Stomach (tissue), 8 donors: ENCODE measurements at regions not wholly inside any gene's neighbourhood (a gene's known extent, or its start where the extent isn't known, plus 50 kb on each side); places are given as distances from the start of the nearest gene placed in this dataset.

Experiments used
- DNase-seq, 2 donors: peaks; one replicate each; pipeline versions ENCODE4 v3.0.0 to v3.0.0-alpha.2; 2013 to 2019
- H3K27ac ChIP-seq, 5 donors: fragments of 200-600 bp in 4 of 5; sonication (generic) in 4 of 5; one replicate each; pipeline ENCODE4 v1.5.1; 2013 to 2019; ENCODE audit warnings: mild to moderate bottlenecking in 1 of 5, moderate library complexity in 1 of 5
- H3K27me3 ChIP-seq, 3 donors: fragments of 200-600 bp; sonication (generic); one replicate each; pipeline ENCODE4 v1.5.1; 2017 to 2019; ENCODE audit warnings: mixed run types in 1 of 3
- H3K36me3 ChIP-seq, 4 donors: fragments of 200-600 bp; sonication (generic); 1 replicate in 3 of 4; 2 replicates in 1 of 4; pipeline ENCODE4 v1.5.1; 2016 to 2019
- H3K4me1 ChIP-seq, 4 donors: fragments of 200-600 bp; sonication (generic); one replicate each; pipeline ENCODE4 v1.5.1; 2016 to 2019
- H3K4me3 ChIP-seq, 4 donors: fragments of 200-600 bp; sonication (generic) in 3 of 4; one replicate each; pipeline ENCODE4 v1.5.1; 2016 to 2019; ENCODE audit warnings: mild to moderate bottlenecking in 1 of 4
- H3K9me3 ChIP-seq, 4 donors: fragments of 200-600 bp; sonication (generic); one replicate each; pipeline ENCODE4 v1.5.1; 2016 to 2019
- EP300 ChIP-seq: sonication (generic); formaldehyde crosslinking; IDR thresholded peaks from one replicate; pipeline ENCODE4 v1.6.1; 2017; ENCODE audit warnings: antibody characterized with exemption
- POLR2A ChIP-seq, 4 donors: fragments of 450-650 bp; IDR thresholded peaks; one replicate each; pipeline ENCODE4 v1.6.1; 2016; ENCODE audit warnings: antibody characterized with exemption in 4 of 4, control low read depth in 2 of 4, mild to moderate bottlenecking in 1 of 4, moderate library complexity in 1 of 4
- POLR2AphosphoS5 ChIP-seq, 3 donors: sonication (generic); formaldehyde crosslinking; IDR thresholded peaks; one replicate each; pipeline ENCODE4 v1.6.1; 2016; ENCODE audit warnings: antibody characterized with exemption in 3 of 3
- WGBS, 5 donors: extraction: QIAGEN DNeasy Blood & Tissue Kit in 3 of 5; methylation state at CpG; one replicate each; pipeline versions ENCODE4 v1.1.5 to v1.1.7; 2013 to 2018; 5-methylcytosine and 5-hydroxymethylcytosine counted together
- intact Hi-C: fragments of 100-400 bp; cut with DNase I; formaldehyde crosslinking; loops from one replicate; pipeline ENCODE4 v1.15.1; 2023; ENCODE audit warnings: low total_unique reads
- TF ChIP-seq, protein P1 (sequence below), 7 experiments: fragments of 450-650 bp in 4 of 7; fragments of 200-600 bp in 3 of 7; sonication (generic) in 3 of 7; IDR thresholded peaks; one replicate each; pipeline ENCODE4 v1.5.1; 2016 to 2019; ENCODE audit warnings: antibody characterized with exemption in 7 of 7, control low read depth in 2 of 7, mild to moderate bottlenecking in 1 of 7
- donor health status: healthy with polysubstance abuse.
- donor health status: Bipolar disorder and iron deficiency.
- donor health status: healthy.

DNA sequence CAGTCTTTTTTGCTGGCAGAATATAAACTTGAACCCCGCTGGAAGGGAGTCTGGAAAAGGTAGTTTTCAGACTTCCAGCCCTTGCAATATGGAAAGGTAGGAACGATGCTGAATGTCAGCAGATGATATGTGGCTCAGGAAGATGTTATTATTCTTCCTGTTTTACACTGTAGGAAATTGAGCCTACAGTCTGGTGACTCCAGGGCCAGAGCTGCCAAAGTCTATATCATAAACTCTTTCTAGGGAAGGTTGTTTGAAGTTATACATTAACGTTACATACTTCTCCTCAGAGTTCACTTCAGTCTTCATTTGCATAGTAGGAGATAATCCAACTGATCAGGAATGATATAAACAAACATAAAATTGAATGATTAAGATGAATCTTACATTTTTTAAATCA is 141.3 kb downstream of the FAT4 start:
- Histone ChIP-seq H3K27me3 (no peaks in the 10 kb centered on the region), H3K9me3 (no peaks in the 10 kb centered on the region), H3K4me1 (no peaks in the 10 kb centered on the region), H3K36me3 (peaks cover 0 to 6% (median under 1%) of the 10 kb centered on the region in 4 donors), H3K4me3 (no peak overlapping the region), H3K27ac (no peak overlapping the region)
- no peak for DNase-seq
- WGBS, 5 donors: 57 to 72% (median 65%) methylated on average over 3 of the region's 3 CpGs
- intact Hi-C loops: no loop called here
- TF ChIP-seq POLR2A (IDR thresholded peaks at IDR 0.05): no peak
- TF ChIP-seq, protein P1, sequence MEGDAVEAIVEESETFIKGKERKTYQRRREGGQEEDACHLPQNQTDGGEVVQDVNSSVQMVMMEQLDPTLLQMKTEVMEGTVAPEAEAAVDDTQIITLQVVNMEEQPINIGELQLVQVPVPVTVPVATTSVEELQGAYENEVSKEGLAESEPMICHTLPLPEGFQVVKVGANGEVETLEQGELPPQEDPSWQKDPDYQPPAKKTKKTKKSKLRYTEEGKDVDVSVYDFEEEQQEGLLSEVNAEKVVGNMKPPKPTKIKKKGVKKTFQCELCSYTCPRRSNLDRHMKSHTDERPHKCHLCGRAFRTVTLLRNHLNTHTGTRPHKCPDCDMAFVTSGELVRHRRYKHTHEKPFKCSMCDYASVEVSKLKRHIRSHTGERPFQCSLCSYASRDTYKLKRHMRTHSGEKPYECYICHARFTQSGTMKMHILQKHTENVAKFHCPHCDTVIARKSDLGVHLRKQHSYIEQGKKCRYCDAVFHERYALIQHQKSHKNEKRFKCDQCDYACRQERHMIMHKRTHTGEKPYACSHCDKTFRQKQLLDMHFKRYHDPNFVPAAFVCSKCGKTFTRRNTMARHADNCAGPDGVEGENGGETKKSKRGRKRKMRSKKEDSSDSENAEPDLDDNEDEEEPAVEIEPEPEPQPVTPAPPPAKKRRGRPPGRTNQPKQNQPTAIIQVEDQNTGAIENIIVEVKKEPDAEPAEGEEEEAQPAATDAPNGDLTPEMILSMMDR (IDR thresholded peaks at IDR 0.05): no peak
- TF ChIP-seq EP300: no peak
- TF ChIP-seq POLR2AphosphoS5 (IDR thresholded peaks at IDR 0.05): no peak

DNA sequence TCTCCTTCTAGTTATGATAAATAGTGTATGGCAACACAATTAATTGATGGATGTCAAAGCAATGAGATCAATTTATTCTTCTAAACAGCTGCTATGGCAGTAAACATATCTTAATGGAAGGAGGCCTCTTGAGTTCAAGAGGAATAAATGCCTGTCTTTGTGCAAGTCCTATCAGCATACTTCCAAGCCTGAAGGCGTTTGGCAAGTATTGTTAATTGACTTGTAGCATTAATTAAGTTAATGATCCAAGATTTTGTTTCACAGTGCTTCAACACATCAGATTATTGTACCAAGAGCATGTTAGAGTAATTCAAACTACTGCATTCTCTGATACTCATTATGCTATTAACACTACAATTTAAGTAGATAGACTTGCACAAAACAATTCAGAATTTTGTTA is 144.8 kb downstream of the FAT4 start:
- Histone ChIP-seq H3K27me3 (no peaks in the 10 kb centered on the region), H3K4me1 (no peaks in the 10 kb centered on the region), H3K9me3 (no peaks in the 10 kb centered on the region), H3K36me3 (no peaks in the 10 kb centered on the region), H3K4me3 (no peak overlapping the region), H3K27ac (no peak overlapping the region)
- intact Hi-C loops: no loop called here
- DNase-seq: no peak
- WGBS, 5 donors: 57 to 77% (median 59%) methylated on average over 1 of the region's 1 CpG
- TF ChIP-seq, protein P1 (IDR thresholded peaks at IDR 0.05): no peak
- TF ChIP-seq EP300 (no peak), POLR2A (IDR thresholded peaks at IDR 0.05) (no peak), POLR2AphosphoS5 (IDR thresholded peaks at IDR 0.05) (no peak)

DNA sequence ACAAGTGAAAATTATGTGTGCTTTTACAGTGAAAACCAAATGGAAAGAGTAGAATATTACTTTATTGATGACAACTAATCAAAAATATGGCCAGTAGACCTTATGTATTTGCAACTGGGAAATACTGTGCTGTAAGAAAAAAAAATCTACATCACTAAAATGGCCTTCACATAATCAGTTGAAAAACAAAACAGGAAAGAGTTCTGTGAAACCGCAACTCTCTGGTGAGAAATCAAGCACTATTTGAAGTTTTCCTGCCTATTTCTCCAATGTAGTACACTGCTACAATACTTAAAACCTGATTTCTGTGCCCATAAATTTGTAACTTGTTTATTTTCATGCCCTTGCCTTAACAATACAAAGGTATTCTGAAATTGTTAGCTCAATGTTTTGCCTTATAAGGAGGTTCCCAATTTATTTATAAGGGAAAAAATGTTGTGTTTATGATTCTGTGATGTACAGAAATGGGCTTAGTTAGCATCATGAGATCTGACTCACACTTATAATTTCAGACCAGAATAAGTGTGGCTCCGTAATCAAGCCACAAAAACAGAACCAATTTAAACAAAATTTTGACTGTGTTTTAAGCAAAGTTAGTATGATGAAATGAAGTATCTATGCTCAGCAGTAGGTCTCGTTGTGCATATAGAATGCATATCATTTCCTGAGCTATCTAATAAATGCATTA is 147.1 kb downstream of the FAT4 start:
- Histone ChIP-seq H3K27ac (no peak overlapping the region), H3K9me3 (no peaks in the 10 kb centered on the region), H3K27me3 (no peaks in the 10 kb centered on the region), H3K4me1 (no peaks in the 10 kb centered on the region), H3K4me3 (no peak overlapping the region), H3K36me3 (no peaks in the 10 kb centered on the region)
- no peak for DNase-seq
- TF ChIP-seq, protein P1 (IDR thresholded peaks at IDR 0.05): no peak
- TF ChIP-seq EP300 (no peak), POLR2A (IDR thresholded peaks at IDR 0.05) (no peak), POLR2AphosphoS5 (IDR thresholded peaks at IDR 0.05) (no peak)
- WGBS, 5 donors: 72 to 84% (median 79%) methylated on average over 3 of the region's 3 CpGs
- intact Hi-C loops: no loop called here

DNA sequence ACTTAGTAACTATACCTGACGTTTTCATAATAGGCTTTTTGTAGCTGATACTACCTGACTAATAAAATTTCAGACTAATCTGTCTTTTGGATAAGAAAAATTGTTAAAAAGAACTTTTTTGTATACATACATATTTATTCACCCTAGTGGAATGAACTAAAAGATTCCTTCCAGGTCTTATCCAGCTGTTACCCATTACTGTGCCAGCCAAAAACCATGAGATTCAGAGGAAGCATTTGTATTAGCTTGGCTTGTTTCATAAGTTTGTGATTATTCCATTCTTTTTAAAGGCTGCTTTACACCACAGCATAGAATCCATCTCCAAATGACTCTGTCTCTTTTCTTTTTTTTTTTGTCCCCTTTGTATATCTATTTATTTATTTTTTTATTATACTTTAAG is 149.4 kb downstream of the FAT4 start:
- TF ChIP-seq POLR2A (IDR thresholded peaks at IDR 0.05) (no peak), POLR2AphosphoS5 (IDR thresholded peaks at IDR 0.05) (no peak), EP300 (no peak)
- TF ChIP-seq, protein P1 (IDR thresholded peaks at IDR 0.05): no peak
- Histone ChIP-seq H3K9me3 (no peaks in the 10 kb centered on the region), H3K4me1 (no peaks in the 10 kb centered on the region), H3K36me3 (no peaks in the 10 kb centered on the region), H3K27me3 (no peaks in the 10 kb centered on the region), H3K27ac (no peak overlapping the region), H3K4me3 (no peak overlapping the region)
- no peak for DNase-seq
- WGBS, 5 donors: 80 to 89% (median 83%) methylated on average over 1 of the region's 1 CpG
- intact Hi-C loops: no loop called here
